HepG2 (cell line): ENCODE measurements at regions not wholly inside any gene's neighbourhood (a gene's known extent, or its start where the extent isn't known, plus 50 kb on each side); places are given as distances from the start of the nearest gene placed in this dataset.

Source experiments
- ATAD3A ChIP-seq: sonication (generic); formaldehyde crosslinking; IDR thresholded peaks from 2 replicates; pipeline ENCODE4 v1.4.0; 2020; ENCODE audit warnings: missing genetic modification reagents
- ATF2 ChIP-seq: sonication (generic); formaldehyde crosslinking; IDR thresholded peaks from 2 replicates; pipeline ENCODE4 v1.4.0; 2020; ENCODE audit warnings: missing genetic modification reagents
- BHLHE40 ChIP-seq: IDR thresholded peaks from 2 replicates; pipeline ENCODE4 v1.6.1; 2011; ENCODE audit warnings: low read length, improper control_type of control experiment
- EP300 ChIP-seq, 3 experiments: sonication (generic) in 1 of 3; formaldehyde crosslinking in 1 of 3; IDR thresholded peaks; 2 replicates each; pipeline versions ENCODE4 v1.5.1 to v1.6.1; 2011 to 2020; ENCODE audit warnings: low read depth in 2 of 3, low read length in 2 of 3, borderline replicate concordance in 1 of 3, improper control_type of control experiment in 1 of 3, mild to moderate bottlenecking in 1 of 3, missing genetic modification reagents in 1 of 3, moderate library complexity in 1 of 3
- IKZF5 ChIP-seq: IDR thresholded peaks from 2 replicates; pipeline ENCODE4 v1.6.1; 2018; ENCODE audit warnings: missing genetic modification reagents, mild to moderate bottlenecking, missing compliant biosample characterization
- JARID2 ChIP-seq: sonication (generic); formaldehyde crosslinking; IDR thresholded peaks from 2 replicates; pipeline ENCODE4 v1.8.1; 2023; ENCODE audit warnings: missing genetic modification reagents, inconsistent platforms; ENCODE audit not compliant: insufficient replicate concordance
- KDM1A ChIP-seq: IDR thresholded peaks from 2 replicates; pipeline ENCODE4 v1.6.1; 2016; ENCODE audit warnings: missing compliant biosample characterization
- MAX ChIP-seq: IDR thresholded peaks from 2 replicates; pipeline ENCODE4 v1.6.1; 2012; ENCODE audit warnings: inconsistent platforms
- MXI1 ChIP-seq: IDR thresholded peaks from 3 replicates; pipeline ENCODE4 v1.6.1; 2012; ENCODE audit warnings: low read depth, low read length, inconsistent platforms, borderline replicate concordance
- PATZ1 ChIP-seq: sonication (generic); formaldehyde crosslinking; IDR thresholded peaks from 2 replicates; pipeline ENCODE4 v1.4.0; 2020; ENCODE audit warnings: missing genetic modification reagents
- PAWR ChIP-seq: sonication (generic); formaldehyde crosslinking; IDR thresholded peaks from 2 replicates; pipeline ENCODE4 v1.4.0; 2020; ENCODE audit warnings: missing genetic modification reagents, mild to moderate bottlenecking, borderline replicate concordance
- PBX3 ChIP-seq: sonication (generic); formaldehyde crosslinking; IDR thresholded peaks from 2 replicates; pipeline ENCODE4 v1.8.1; 2023; ENCODE audit warnings: missing genetic modification reagents, inconsistent platforms, borderline replicate concordance
- PCBP2 ChIP-seq: fragments of 200-400 bp; formaldehyde crosslinking; optimal IDR thresholded peaks from 2 replicates; pipeline ENCODE3; 2018; ENCODE audit warnings: low read length, low read depth; ENCODE audit not compliant: poor library complexity, severe bottlenecking
- TMF1 ChIP-seq: sonication (generic); formaldehyde crosslinking; IDR thresholded peaks from 2 replicates; pipeline ENCODE4 v1.8.1; 2022; ENCODE audit warnings: low read depth, missing genetic modification reagents
- ZFP1 ChIP-seq: IDR thresholded peaks from 2 replicates; pipeline ENCODE4 v1.6.1; 2016
- ZFP62 ChIP-seq: sonication (generic); formaldehyde crosslinking; IDR thresholded peaks from 2 replicates; pipeline ENCODE4 v1.4.0; 2020; ENCODE audit warnings: missing genetic modification reagents
- ZFYVE20 ChIP-seq: sonication (generic); formaldehyde crosslinking; IDR thresholded peaks from 2 replicates; pipeline ENCODE4 v1.8.0; 2023; ENCODE audit warnings: low read depth, mild to moderate bottlenecking, moderate library complexity, missing genetic modification reagents, borderline replicate concordance
- ZNF382 ChIP-seq: sonication (generic); formaldehyde crosslinking; IDR thresholded peaks from 2 replicates; pipeline ENCODE4 v1.5.0; 2020; ENCODE audit warnings: missing genetic modification reagents, mild to moderate bottlenecking, borderline replicate concordance
- ZNF564 ChIP-seq: sonication (generic); formaldehyde crosslinking; IDR thresholded peaks from 2 replicates; pipeline ENCODE4 v1.8.1; 2023; ENCODE audit warnings: mild to moderate bottlenecking, missing genetic modification reagents
- ZNF660 ChIP-seq: sonication (generic); formaldehyde crosslinking; IDR thresholded peaks from 2 replicates; pipeline ENCODE4 v1.5.1; 2020; ENCODE audit warnings: mild to moderate bottlenecking, low read depth, missing genetic modification reagents, borderline replicate concordance
- ZNF766 ChIP-seq: sonication (generic); formaldehyde crosslinking; IDR thresholded peaks from 2 replicates; pipeline ENCODE4 v1.5.0; 2020; ENCODE audit warnings: missing genetic modification reagents, borderline replicate concordance
- ZNF883 ChIP-seq: sonication (generic); formaldehyde crosslinking; IDR thresholded peaks from 2 replicates; pipeline ENCODE4 v1.5.1; 2020; ENCODE audit warnings: mild to moderate bottlenecking, missing genetic modification reagents; ENCODE audit errors: not compliant biosample characterization

GRCh38 chr2:175630280-175631244, 371.5 kb downstream of the LNPK start (continued):
- TF ChIP-seq PAWR (CRISPR knock-in tag) (no peak), ZNF564 (CRISPR knock-in tag) (no peak), ZNF766 (no peak), PATZ1 (peak; percentile 53; the same call in 1 of the 2 replicates), ZNF660 (CRISPR knock-in tag) (no peak), PCBP2 (no peak), ZNF883 (no peak), IKZF5 (CRISPR knock-in tag) (0 out of 2 replicates have a peak, but pooled peaks have one; percentile 31), ZFP62 (no peak), ZFYVE20 (CRISPR knock-in tag) (no peak), MAX (no peak), BHLHE40 (no peak), JARID2 (no peak), ZNF382 (CRISPR knock-in tag) (no peak), PBX3 (no peak), ATF2 (CRISPR knock-in tag) (no peak), KDM1A (no peak), TMF1 (CRISPR knock-in tag) (no peak), ATAD3A (CRISPR knock-in tag) (no peak), EP300 (IDR thresholded peaks at IDR 0.05; ENCODE audit: low read depth in 2 of 2, low read length in 2 of 2) (0 out of 4 replicates have a peak, but pooled peaks of 1 of the 2 experiments have one; percentile 3), EP300 (CRISPR knock-in tag; IDR thresholded peaks at IDR 0.05; ENCODE audit: borderline replicate concordance) (no peak), MXI1 (no peak), ZFP1 (CRISPR knock-in tag) (peak; percentile 22; the same call in 1 of the 2 replicates)
